ENCODE measurements at regions not wholly inside any gene's neighbourhood (a gene's known extent, or its start where the extent isn't known, plus 50 kb on each side); places are given as distances from the start of the nearest gene placed in this dataset.

DNA sequence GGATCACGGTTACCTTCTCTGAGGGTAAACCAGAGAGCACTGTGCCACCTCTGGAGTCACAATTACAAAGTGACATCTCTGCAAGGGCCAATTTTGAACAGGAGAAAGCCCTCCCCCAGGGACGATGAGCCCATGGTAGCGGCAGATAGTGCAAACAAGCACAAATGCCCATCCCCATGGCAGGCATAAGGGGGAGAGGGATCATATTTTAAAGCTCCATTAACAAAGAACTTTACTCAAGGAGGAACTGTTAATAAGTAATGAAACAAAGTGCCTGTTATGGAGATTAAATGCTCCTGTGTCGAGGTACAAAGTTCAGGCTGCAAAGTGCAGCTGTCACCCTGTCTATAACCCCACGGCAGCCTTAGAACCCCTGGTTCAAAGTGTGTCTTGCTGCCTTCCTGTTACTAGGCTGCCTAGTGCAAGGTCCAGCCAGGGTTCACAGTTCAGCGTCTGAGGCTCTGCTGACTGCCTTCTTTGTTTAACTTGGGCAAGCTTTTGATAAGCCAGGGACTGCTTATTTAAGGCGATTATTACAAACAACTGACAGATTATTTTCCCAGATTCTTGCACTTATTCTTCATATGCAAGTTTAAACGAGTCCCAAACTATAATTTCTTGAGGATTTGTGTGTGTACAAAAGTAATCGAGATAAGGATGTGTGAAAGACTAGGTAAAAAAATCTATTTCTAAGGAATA lies 75.7 kb upstream of the NRIP1 start:
- Mint-ChIP-seq H3K27me3 (ENCODE audit: low read depth) (0 out of 2 replicates have a peak, but pooled peaks cover 2% of the 10 kb centered on the region), H3K9me3 (no peaks in the 10 kb centered on the region), H3K36me3 (ENCODE audit: insufficient read depth in 1 of 3, low read depth in 3 of 3) (no peaks in the 10 kb centered on the region), H3K27ac (no peak overlapping the region), H3K4me3 (no peak overlapping the region), H3K4me1 (no peaks in the 10 kb centered on the region; a peak in 1 of 4 replicates)
- no peak overlapping the region for H4K5ac ChIP-seq (ENCODE audit: insufficient read length, low read depth, low read length)
- H3T11ph ChIP-seq (ENCODE audit: low read length), result no peak overlapping the region
- no peak overlapping the region for H3K27ac ChIP-seq (ENCODE audit: insufficient read length, low read depth, low read length)
- no peaks in the 10 kb centered on the region for H4K20me1 ChIP-seq (ENCODE audit: control insufficient read depth, insufficient read depth, insufficient read length)
- H4K8ac ChIP-seq (replicated peaks; ENCODE audit: insufficient read length, low read depth, low read length), result no peak overlapping the region
- no peak overlapping the region for H2BK15ac ChIP-seq (ENCODE audit: low read depth, low read length)
- no peak overlapping the region for H3K56ac ChIP-seq (ENCODE audit: insufficient read length, low read depth, low read length)
- H3K79me1 ChIP-seq (ENCODE audit: insufficient read depth, low read depth, low read length, poor library complexity, severe bottlenecking), result no peaks in the 10 kb centered on the region
- no peak overlapping the region for H3K14ac ChIP-seq (ENCODE audit: insufficient read depth, low read length)
- no peaks in the 10 kb centered on the region for H3K79me2 ChIP-seq (ENCODE audit: insufficient read depth, low read length)
- H3K4ac ChIP-seq (ENCODE audit: low read depth, low read length), result no peak overlapping the region
- no peak for DNase-seq
- no peak overlapping the region for H3K9ac ChIP-seq (ENCODE audit: extremely low read depth, insufficient read length, low read length)
- H4K91ac ChIP-seq (ENCODE audit: insufficient read length, low read depth, low read length), result no peak overlapping the region
- no peaks in the 10 kb centered on the region for H3K9me3 ChIP-seq (ENCODE audit: control insufficient read depth, low read depth, low read length)
- no peak overlapping the region for H2AFZ ChIP-seq (ENCODE audit: low read length)
- no peaks in the 10 kb centered on the region for H3K4me1 ChIP-seq (ENCODE audit: insufficient read depth, low read length)
- H2BK20ac ChIP-seq (ENCODE audit: low read depth, low read length, poor library complexity, severe bottlenecking), result no peak overlapping the region
- H2BK120ac ChIP-seq (ENCODE audit: low read depth, low read length, poor library complexity, severe bottlenecking), result no peak overlapping the region
- H3K23ac ChIP-seq (ENCODE audit: insufficient read length, low read depth, low read length), result no peak overlapping the region
- H2AK5ac ChIP-seq (ENCODE audit: insufficient read length, low read length), result no peak overlapping the region
- TF ChIP-seq CTCF (conservative IDR thresholded peaks at IDR 0.05), result no peak
- H3K4me2 ChIP-seq (ENCODE audit: insufficient read depth, insufficient read length, low read length), result no peak overlapping the region
- no peak overlapping the region for H2BK5ac ChIP-seq (ENCODE audit: insufficient read length, low read length)
- no peak overlapping the region for H2BK12ac ChIP-seq (ENCODE audit: insufficient read length, low read depth, low read length)
- no peak overlapping the region for H3K18ac ChIP-seq (ENCODE audit: insufficient read length, low read depth, low read length)
- WGBS (ENCODE audit: extremely low coverage, insufficient read length, low lambda C conversion rate), result no CpG with 5 or more reads among the region's 9 CpGs
- H3K27me3 ChIP-seq (ENCODE audit: insufficient read depth, low read length), result no peaks in the 10 kb centered on the region
- H3K23me2 ChIP-seq (ENCODE audit: insufficient read length, low read depth, low read length, poor library complexity, severe bottlenecking), result no peaks in the 10 kb centered on the region
